HG03342 (cell line): ENCODE measurements at regions not wholly inside any gene's neighbourhood (a gene's known extent, or its start where the extent isn't known, plus 50 kb on each side); places are given as distances from the start of the nearest gene placed in this dataset.

ENCODE experiments used
- ATAC-seq: cut with Tn5 transposase; IDR thresholded peaks from one replicate; pipeline ENCODE4 v1.9.1; 2021; ENCODE audit warnings: mild to moderate bottlenecking, moderate library complexity; ENCODE audit not compliant: unreplicated experiment

DNA sequence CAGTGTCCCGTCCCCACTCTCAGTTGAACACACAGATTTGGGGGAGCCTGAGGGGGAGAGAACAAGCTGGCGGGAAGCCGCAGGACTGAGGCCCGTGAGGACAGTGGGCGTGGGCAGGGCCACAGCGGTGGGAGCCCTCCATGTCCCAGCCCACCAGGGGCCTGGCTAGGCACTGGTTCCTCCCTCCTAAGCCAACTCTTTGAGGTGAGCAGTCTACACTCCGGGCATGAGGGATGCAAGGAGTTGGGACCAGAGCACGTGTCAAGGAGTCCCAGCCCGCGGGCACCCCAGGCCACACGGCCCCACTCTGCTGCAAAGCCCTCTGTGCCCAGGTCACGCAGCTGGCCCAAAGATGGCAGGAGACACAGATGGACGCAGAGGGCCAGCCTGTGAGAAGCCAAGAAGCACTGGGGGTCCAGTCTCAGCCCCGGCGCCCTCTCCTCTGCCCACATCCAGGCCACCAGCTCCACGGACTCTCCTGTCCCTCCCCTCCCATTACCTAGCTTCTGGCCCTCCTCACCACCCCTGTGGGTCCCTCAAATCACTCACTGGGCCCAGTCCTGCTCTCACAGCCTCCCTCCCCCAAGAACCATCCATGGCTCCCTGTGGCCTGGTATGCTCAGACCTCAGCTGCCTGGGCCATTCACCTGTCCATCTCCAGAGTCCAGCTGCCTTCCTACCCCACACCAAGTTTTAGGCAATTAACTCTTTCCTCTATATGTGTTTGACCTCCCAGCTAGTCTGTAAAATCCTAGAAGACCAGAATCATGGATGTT, 206.5 kb downstream of the RBFOX3 start:
- ATAC-seq: no peak

DNA sequence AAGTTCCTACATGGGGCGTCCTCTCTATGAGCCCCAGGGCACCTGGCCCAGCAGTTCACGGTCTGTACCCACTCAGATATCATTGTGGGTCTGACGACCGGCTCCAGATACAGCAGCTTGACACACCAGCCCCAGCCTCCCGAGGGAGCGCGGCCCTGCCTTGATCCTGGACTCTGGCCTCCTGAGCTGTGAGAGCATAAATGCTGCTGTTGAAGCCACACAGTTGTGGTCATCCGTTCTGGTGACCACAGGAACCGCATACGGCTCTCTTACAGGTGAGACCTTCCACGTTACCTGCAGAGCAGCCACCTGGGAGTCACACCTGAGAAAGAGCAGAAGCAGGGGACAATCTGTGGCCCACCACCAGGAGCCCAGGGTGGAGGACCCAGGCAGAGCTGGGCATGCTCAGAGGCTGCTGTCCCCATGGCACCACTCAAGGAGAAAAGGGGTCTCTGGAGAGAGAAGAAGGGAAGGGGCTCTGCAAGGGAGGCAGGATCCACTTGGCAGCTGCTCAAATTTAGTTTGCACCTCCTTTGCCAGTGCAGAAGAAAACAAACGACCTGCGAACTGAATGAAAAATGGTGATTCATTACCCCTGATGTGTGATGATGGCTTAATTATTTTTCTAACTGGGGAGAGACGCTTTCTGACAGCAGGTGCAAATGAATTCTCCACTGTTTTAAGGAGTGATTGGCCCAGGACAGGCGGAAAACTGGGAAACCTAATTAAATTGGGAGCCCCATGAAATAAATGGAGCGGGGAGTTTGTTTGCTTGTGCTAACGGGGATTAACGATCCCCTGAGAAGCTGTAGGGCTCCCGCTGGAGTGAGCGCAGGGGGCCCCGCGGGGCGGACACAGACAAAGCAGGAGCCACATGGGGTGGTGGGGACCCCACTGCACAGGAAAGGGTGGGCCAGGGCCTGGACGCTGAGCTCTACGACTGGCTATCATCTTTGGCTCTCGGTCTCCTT, 208.9 kb downstream of the RBFOX3 start:
- ATAC-seq: no peak

DNA sequence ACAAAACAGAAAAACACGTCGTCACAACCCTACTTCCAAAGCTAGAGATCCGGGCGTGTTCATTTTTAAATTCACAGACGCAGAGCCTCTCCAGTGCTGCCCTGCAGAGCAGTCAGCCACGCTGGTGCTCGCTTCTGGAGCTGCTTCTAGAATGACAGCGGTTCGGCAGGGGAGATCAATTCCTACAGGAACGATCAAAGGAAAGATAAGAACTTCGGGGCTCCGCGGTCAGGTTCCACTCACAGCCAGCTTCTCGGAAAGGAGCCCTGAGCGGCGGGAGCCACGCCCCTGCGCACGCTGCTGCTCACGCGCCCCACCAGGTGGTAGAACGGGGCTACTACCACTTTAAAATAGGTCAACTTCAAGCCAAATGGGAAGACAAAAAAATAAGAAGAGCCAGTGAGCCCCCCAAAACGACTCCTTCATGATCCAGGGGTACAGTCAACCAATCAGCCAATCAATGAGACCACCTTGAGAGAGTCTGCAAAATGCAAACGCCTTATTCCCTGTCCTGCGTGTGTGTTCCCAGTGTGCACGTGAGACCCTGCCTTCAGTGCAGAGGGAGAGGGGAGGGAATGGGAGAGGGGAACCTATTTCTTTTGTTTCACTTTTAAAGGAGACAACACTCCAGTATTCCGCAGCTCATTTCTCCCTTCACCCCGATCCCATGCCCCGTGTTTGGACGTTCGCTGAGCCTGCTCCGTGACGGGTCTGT, 209.7 kb downstream of the RBFOX3 start:
- no peak for ATAC-seq

DNA sequence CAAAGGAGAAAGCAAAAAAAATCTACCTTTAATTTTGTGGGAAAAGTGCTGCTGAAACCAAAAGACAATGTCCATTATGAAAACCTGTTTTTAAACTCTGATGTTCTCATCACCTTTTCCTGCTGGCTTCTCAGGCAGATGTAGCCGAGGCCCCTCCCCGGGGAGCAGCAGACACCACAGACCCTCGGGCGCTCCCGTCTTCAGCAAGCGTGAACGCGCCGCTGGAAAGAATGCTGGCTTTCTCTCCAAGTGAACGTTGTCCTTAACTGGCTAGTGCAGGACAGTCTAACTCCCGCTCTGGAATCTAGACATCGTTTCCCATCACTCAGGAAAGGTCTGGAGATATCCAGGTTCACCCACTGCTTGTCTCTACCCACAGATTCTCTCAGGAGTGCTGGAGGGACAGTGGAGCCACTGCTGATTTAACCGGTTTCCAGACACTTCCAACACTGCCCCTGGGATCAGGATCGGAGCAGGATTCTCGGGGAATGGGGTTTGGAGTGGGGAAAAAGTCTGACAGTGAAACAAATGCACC, 211.2 kb downstream of the RBFOX3 start:
- no peak for ATAC-seq

GRCh38 chr17:79398441-79398840, 212.4 kb downstream of the RBFOX3 start:
- ATAC-seq: no peak

DNA sequence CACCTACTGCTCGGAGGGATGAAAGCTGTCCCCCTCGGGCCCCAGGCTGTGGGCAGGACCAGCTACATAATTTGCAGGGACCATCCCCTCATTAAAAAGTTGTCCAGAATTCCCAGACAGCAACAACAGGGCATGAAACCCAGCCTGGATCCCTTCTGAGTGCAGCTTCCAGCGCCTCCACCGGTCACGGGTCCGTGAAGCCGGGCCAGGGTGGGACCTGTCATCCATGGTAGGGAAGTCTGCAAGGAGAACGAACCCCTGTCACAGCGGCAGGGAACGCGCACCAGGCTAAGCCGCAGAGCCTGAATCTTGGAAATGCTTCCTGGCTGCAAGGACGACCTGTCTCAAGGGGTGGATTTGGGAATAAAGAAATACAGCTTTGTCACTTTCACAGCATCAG, 214.2 kb downstream of the RBFOX3 start:
- no peak for ATAC-seq

DNA sequence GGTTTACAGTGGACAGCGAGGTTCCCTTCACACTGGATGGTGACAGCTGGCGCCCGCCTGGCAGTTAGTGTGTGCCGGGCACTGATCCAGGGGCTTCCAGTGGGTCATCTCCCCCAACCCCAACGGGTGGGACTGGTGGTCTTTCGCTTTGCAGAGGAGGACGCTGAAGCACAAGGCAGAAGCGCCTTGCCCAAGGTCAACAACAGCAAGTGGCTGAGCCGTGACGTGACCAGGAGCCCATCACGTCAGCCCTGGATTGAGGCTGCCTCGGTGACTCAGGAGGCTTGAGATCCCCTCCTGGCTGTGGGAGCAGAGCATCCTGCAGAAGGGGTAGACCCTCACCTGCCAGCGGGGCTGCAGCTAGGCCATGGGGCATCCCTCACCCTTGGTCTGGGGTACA, 215.3 kb downstream of the RBFOX3 start:
- ATAC-seq: no peak

GRCh38 chr17:79395066-79395465, 215.8 kb downstream of the RBFOX3 start:
- no peak for ATAC-seq

DNA sequence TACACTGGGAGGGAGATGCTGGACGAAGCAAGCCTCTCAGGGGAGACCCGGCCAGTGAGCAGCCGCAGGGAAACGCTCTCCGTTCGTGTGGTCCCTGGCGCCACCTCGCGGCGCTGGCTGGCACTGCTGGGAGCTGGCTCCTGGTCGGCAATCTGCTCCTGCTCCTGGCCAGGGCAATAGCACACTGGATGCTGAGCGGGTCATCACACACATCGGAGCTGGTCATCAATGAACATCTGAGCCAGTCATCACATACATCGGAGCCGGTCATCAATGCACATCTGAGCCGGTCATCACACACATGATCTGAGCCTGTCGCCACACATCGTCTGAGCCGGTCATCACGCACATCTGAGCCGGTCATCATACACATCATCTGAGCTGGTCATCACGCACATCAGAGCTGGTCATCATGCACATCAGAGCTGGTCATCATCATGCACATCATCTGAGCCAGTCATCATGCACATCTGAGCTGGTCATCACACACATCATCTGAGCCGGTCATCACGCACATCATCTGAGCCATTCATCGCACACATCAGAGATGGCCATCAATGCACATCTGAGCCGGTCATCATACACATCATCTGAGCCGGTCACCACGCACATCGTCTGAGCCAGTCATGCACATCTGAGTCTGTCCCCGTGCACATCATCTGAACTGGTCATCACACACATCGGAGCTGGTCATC, 217.3 kb downstream of the RBFOX3 start:
- no peak for ATAC-seq

DNA sequence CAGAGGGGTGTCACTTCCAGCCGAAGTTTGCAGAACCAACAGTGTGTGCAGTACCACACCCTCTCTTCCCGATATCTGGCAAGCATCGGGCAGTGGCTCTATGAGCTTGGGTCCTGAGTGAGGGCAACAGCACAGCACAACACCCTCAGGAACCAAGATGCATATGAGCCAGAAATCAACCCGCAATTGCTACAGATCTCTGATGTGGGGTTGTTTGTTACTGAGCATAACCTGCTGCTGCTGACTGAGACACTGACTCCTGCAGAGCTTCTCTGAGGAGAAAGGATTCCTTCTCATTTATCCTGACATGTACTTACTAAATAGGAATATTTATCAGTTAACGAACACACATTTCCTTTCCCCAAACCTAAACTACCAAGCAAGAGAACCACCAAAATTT, 218.3 kb downstream of the RBFOX3 start:
- no peak for ATAC-seq

DNA sequence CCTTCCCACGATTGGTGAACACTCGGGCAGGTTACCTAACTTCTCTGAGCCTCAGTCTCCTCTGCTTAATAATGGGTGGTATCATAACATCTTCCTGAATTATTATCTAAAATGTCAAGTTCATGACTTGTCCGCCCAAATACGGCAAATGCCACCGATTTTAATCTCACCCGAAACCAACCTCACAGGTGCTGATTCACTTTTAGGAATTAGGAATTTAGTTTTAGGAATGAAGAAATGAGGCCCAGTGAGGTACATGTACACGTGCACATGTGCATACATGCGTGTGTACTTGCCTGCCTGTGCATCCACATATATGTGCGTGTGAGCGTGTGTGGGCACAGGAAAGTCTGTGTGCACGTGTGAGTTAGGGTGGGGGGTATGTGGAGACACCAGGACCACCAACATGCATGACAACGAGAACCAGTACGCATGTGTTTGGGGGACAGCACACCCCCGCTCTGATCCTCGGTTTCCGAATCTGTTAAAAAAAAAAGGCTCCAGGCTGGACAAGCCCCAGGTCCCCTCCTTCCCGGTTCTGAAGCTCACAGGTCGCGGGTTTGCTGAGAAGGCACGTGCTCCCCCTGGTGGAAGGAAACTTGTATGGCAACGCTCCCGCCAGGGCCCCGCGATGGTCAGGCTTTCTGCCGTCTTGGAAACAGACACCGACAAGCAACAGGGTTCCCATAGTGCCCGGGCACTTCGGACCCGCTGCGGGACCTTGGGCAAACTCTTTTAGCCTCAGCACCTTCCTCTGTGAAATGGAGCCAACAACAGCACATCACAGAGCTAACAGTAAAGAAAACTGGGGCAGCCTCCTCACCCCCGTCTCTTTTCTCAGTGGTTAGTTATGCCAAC, 219.2 kb downstream of the RBFOX3 start:
- no peak for ATAC-seq

DNA sequence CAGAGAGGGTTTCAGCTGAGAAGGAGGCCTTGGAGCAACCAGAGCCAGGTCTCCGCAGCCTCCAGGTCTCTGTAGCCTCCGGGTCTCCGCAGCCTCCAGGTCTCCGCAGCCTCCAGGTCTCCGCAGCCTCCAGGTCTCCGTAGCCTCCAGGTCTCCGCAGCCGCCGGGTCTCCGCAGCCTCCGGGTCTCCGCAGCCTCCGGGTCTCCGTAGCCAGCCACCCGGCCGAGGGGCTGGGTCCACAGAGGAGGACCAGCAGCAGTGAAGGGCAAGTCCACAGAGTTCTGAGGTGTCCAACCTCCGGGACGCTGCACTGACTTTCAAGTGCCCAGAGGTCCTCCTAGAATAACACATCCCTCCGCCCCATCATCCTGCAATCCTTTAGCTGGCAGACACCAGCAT, 221.0 kb downstream of the RBFOX3 start:
- ATAC-seq: no peak

- no peak for ATAC-seq
Measured at GRCh38 chr17:79388556-79389295, 222.1 kb downstream of the RBFOX3 start.

DNA sequence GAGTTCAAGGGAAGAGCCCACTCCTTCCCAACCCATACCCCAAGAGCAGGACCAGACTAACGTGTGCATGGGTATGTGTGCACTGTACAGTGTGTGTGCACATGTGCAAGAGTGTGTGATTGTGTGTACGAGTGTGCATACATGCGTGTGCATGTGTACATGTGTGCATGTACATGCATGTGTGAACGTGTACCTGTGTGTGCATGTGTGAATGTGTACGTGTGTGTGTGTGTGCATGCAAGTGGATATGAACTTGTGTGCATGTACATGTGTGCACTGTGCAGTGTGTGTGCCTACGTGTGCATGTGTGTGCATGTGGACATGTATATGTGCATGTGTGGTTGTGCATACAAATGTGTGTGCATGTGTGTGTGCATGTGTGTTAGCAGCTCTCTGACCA, 223.1 kb downstream of the RBFOX3 start:
- ATAC-seq: no peak

DNA sequence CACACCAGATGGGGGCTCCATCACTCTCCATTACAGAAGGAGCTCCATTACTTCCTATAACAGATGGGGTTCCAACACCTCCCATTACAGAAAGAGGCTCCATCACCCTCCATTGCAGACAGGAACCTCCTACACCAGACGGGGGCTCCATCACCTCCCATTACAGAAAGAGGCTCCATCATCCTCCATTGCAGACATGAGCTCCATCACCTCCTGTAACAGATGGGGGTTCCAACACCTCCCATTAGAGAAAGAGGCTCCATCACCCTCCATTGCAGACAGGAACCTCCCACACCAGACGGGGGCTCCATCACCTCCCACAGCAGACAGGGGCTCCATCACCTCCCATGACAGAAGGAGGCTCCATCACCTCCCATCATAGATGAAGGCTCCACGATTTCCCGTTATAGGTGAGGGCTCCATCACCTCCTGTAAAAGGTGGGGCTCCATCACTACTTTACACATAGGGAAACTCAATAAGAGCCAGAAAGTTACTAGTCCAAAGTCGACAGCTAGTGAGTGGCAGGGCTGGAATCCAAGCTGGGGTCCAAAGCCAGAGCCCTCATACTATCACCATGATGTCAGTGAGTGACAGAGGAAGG, 224.8 kb downstream of the RBFOX3 start:
- no peak for ATAC-seq

- ATAC-seq: no peak
Measured at GRCh38 chr17:79382313-79382712, 228.5 kb downstream of the RBFOX3 start.

DNA sequence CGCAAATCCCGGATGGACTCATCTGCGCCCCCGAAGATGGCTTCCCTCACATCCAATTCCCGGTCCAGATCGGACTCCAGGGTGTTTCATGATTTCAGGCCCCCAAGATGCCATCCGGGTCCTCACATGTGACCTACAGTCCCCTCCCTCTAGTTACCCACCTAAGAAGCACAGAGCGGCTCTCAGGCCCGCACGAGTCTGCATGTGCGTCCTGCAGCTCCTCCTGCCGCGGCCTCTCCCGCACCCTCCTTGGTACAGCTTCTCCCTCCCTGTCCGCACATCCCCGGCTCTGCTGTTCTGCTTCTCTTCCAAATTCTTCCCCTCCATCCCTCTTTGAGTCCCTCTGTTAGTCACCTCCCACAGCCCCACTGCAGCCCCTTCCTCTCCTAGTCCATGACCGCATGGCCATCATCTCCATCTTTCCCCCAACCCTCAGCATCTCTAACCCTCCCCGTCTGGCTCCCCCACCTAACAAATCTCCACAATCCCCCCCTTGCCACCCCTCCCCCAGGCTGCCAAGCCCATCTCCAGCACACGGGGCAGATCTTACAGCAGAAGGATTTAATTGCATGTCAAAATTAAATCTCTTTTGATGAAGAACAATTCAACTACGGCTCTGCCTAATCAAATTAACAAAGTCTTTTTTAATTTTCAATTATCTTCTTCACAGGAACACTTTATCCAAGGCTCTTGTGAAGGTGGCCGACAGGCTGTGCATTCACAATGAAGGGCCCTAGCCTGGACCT, 231.0 kb downstream of the RBFOX3 start:
- ATAC-seq: no peak
